Fibroblast of villous mesenchyme (primary cell): ENCODE measurements at regions not wholly inside any gene's neighbourhood (a gene's known extent, or its start where the extent isn't known, plus 50 kb on each side); places are given as distances from the start of the nearest gene placed in this dataset.

Source experiments
- DNase-seq: peaks from one replicate; pipeline ENCODE4 v3.0.0-alpha.2; 2010; ENCODE audit warnings: low read depth
- H3K4me3 ChIP-seq: 2 replicates; pipeline ENCODE4 v1.5.1; 2011; ENCODE audit warnings: low read depth, mild to moderate bottlenecking, low read length
- TF ChIP-seq, protein P1 (sequence below): IDR thresholded peaks from 2 replicates; pipeline ENCODE4 v1.5.1; 2012; ENCODE audit warnings: low read depth, mild to moderate bottlenecking, low read length; ENCODE audit not compliant: insufficient read depth

DNA sequence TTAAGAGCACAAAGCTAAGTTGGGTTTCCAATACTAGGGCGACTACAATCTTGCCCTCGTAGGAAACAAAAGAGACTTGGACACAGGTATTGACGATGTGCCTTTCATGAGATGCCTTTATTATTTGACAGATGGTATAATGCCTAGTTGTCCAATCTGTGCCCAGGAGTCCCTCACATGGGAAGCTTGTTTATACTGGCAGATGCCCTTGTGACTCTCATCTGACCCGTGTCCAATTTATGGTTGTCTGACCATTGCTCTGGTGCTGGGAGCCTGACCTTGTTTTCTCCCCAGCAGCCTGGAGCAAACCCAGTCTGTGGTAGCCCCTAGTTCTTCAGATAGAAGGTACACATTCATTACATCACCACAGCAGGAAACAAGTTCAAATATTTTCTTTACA lies 511.7 kb downstream of the AGTPBP1 start:
- H3K4me3 ChIP-seq = no peak overlapping the region
- TF ChIP-seq, protein P1, sequence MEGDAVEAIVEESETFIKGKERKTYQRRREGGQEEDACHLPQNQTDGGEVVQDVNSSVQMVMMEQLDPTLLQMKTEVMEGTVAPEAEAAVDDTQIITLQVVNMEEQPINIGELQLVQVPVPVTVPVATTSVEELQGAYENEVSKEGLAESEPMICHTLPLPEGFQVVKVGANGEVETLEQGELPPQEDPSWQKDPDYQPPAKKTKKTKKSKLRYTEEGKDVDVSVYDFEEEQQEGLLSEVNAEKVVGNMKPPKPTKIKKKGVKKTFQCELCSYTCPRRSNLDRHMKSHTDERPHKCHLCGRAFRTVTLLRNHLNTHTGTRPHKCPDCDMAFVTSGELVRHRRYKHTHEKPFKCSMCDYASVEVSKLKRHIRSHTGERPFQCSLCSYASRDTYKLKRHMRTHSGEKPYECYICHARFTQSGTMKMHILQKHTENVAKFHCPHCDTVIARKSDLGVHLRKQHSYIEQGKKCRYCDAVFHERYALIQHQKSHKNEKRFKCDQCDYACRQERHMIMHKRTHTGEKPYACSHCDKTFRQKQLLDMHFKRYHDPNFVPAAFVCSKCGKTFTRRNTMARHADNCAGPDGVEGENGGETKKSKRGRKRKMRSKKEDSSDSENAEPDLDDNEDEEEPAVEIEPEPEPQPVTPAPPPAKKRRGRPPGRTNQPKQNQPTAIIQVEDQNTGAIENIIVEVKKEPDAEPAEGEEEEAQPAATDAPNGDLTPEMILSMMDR = no peak
- no peak for DNase-seq

DNA sequence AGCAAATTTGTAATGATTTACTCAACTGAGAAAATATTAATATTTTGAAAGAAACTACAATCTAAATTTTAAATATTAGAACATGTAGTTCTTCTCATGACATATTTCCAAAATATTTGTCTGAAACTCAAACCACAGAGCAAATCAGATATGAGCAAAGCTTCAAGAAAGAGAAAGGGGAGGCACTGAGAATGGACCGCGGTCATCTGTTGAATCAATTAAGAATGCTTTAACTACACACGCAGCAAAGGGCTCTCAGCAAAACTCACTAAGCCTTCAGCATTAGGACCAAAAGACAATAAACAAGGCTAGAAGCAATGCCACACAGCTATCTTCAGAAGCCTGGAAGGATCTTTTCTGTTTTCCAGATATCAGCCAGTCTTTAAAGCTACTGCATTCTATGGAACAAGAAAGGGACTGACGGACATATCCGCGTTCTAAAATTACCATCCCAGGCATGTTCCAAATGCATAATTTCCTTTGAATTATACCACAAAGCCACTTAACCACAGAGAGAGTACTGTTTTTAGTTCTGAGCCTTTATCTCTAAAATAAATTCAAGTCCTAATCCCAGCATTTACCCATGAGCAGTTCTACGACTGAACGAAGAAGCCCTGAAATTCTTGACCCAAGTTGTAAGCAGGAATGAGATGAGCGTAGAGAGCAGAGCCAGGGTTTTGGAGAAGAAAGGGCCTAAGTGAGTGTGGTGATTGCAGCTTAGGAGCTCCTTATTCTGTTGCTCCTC lies 513.5 kb downstream of the AGTPBP1 start:
- TF ChIP-seq, protein P1 = no peak
- H3K4me3 ChIP-seq = no peak overlapping the region
- no peak for DNase-seq

DNA sequence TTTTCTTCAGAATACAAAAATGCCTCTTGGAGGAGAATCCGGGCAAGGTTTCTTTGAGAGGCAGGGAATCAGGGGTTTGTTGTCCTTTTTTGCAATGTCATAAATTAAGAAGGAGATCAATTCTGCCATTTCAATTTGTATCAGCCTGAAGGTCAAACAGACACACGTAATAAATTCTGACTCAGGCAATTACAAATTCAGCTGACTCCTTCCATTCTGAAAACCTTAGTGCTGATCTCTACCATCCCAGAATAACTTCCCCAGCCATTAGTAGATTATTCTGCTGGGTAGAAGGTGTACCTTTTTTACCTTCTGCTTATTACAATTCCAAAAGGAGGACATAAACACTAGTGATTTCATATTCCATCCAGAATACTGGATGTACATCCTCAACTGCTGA lies 516.6 kb downstream of the AGTPBP1 start:
- H3K4me3 ChIP-seq = no peak overlapping the region
- TF ChIP-seq, protein P1 = no peak
- no peak for DNase-seq

DNA sequence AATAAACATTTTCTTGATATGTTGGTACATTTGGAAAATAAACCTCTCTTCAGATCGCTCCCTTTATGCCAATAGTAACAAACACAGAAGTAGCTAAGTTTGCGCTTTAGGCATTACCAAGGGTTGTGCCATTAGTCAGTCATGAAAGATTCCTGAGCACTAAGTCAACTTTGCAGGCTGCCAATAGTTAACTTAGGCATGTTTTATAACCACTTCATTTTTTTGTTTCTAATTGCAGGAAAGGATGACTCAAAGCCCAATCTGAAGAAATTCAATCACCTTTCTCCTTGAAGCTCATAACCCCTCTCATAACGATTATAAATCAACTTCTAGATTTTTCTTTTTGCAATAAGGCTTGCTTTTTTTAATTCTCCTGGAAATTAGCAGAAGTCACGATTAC lies 517.0 kb downstream of the AGTPBP1 start:
- DNase-seq = peak; percentile 22
- TF ChIP-seq, protein P1 = no peak
- H3K4me3 ChIP-seq = no peak overlapping the region

DNA sequence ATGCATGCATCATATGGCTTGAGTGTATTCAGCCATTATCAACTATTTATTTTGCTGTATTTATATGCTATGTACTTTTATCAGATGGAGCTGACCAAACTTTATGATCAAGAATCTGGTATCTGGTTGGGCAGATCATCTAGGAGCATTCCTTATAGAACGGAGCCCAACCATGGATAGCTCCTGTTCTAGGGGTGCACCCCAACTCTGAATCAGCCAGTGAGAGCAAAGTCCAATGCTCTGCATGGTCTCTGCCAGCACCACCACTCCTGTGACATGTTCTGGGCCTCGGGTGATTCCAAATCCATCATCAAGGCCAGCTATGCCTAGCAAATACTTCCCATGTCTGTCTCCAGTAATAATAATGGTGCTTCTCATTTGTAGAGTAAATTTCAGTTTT lies 517.5 kb downstream of the AGTPBP1 start:
- TF ChIP-seq, protein P1 = no peak
- H3K4me3 ChIP-seq = no peak overlapping the region
- DNase-seq = no peak

DNA sequence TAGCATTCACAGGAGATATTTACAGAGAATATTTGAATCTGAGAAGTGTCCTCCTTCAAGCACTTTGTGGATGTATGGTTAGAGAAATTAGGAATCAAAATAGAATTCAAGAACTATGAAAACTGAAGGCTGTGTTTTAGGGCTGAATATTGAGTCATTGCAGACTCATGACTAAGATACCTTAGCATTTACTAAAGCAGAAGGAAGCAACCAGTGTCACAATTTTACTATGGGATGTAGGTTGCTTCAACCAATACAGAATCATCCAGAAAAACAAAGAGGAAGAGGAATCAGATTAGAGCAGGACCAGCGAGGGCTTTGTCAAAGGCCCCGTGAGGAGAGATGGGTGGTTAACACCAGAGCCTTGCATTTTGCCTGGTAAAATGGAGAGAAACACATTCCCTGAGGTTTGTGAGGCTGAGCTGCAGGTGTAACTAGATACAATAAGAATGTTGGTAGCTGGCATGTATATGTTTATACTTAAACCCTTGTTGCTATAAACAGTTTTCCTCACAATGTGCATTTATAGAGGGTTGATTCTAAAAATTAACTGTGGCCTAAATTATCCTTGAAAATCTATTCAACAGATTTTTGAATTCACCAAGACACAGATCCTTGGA lies 518.1 kb downstream of the AGTPBP1 start:
- H3K4me3 ChIP-seq = no peak overlapping the region
- DNase-seq = no peak
- TF ChIP-seq, protein P1 = no peak
